T-cell (primary cell): ENCODE measurements at regions not wholly inside any gene's neighbourhood (a gene's known extent, or its start where the extent isn't known, plus 50 kb on each side); places are given as distances from the start of the nearest gene placed in this dataset.

ENCODE experiments used
- ATAC-seq, 4 experiments: fragments of 200-7000 bp in 3 of 4; fragments of 150-1000 bp in 1 of 4; cut with Tn5 transposase; replicated peaks in 1 of 4; 1 replicate in 3 of 4; 2 replicates in 1 of 4; pipeline ENCODE4 v1.10.0; 2021; ENCODE audit warnings: moderate library complexity in 3 of 4, mild to moderate bottlenecking in 2 of 4, moderate number of reproducible peaks in 1 of 4
- CTCF ChIA-PET, 2 donors: fragments of 300-600 bp; sonication (Branson Sonifier 250); formaldehyde crosslinking; loops; one replicate each; lab custom pipeline; 2022; ENCODE audit warnings: antibody characterized with exemption in 2 of 2; lab: Charles Lee
- POLR2A ChIA-PET, 2 donors: fragments of 300-600 bp; sonication (Branson Sonifier 250); formaldehyde crosslinking; loops; one replicate each; lab custom pipeline; 2022; ENCODE audit warnings: antibody characterized with exemption in 2 of 2; lab: Charles Lee
- DNase-seq, 35 experiments: peaks; one replicate each; pipeline versions ENCODE4 v3.0.0 to v3.0.0-alpha.2; 2013 to 2023
- H3K27ac ChIP-seq: one replicate; pipeline ENCODE4 v1.5.1; 2013; ENCODE audit warnings: low read length
- H3K27me3 ChIP-seq, 2 experiments: replicated peaks in 1 of 2; 1 replicate in 1 of 2; 2 replicates in 1 of 2; pipeline versions ENCODE4 v1.6.1 to v1.7.0; 2013; ENCODE audit warnings: low read length in 1 of 2, mixed read lengths in 1 of 2; ENCODE audit not compliant: control insufficient read depth in 2 of 2, insufficient read depth in 2 of 2; ENCODE audit errors: extremely low read depth in 1 of 2
- H3K36me3 ChIP-seq, 2 donors: 1 replicate in 1 of 2; 2 replicates in 1 of 2; pipeline versions ENCODE4 v1.6.1 to v1.7.0; 2013; ENCODE audit warnings: low read length in 1 of 2; ENCODE audit not compliant: control insufficient read depth in 2 of 2, insufficient read depth in 1 of 2; ENCODE audit errors: extremely low read depth in 1 of 2
- H3K4me1 ChIP-seq, 2 experiments: 1 replicate in 1 of 2; 2 replicates in 1 of 2; pipeline versions ENCODE4 v1.6.1 to v1.7.0; 2013; ENCODE audit warnings: low read length in 2 of 2, mixed read lengths in 1 of 2; ENCODE audit not compliant: insufficient read depth in 2 of 2, control insufficient read depth in 1 of 2; ENCODE audit errors: extremely low read depth in 1 of 2
- H3K4me3 ChIP-seq, 2 donors: 1 replicate in 1 of 2; 2 replicates in 1 of 2; pipeline versions ENCODE4 v1.5.1 to v1.7.0; 2013; ENCODE audit warnings: mild to moderate bottlenecking in 2 of 2, low read length in 1 of 2, moderate library complexity in 1 of 2; ENCODE audit not compliant: control insufficient read depth in 1 of 2; ENCODE audit errors: extremely low read depth in 1 of 2
- H3K9me3 ChIP-seq: 2 replicates; pipeline ENCODE4 v1.7.0; 2013
- H3K27ac Mint-ChIP-seq, 2 donors: one replicate each; pipeline ENCODE4 v1.8.0; 2020 to 2021; ENCODE audit warnings: mild to moderate bottlenecking in 2 of 2, mixed read lengths in 2 of 2
- H3K27me3 Mint-ChIP-seq, 2 donors: one replicate each; pipeline ENCODE4 v1.8.0; 2021 to 2022; ENCODE audit warnings: mixed read lengths in 2 of 2
- H3K36me3 Mint-ChIP-seq: one replicate; pipeline ENCODE4 v1.8.0; 2021; ENCODE audit warnings: mixed read lengths
- H3K4me1 Mint-ChIP-seq, 3 donors: one replicate each; pipeline ENCODE4 v1.8.0; 2020 to 2022; ENCODE audit warnings: mixed read lengths in 3 of 3, mild to moderate bottlenecking in 1 of 3
- H3K4me3 Mint-ChIP-seq, 3 donors: one replicate each; pipeline ENCODE4 v1.8.0; 2020 to 2022; ENCODE audit warnings: mild to moderate bottlenecking in 3 of 3, mixed read lengths in 3 of 3, moderate library complexity in 3 of 3
- H3K9me3 Mint-ChIP-seq, 3 donors: one replicate each; pipeline ENCODE4 v1.8.0; 2020 to 2022; ENCODE audit warnings: mixed read lengths in 3 of 3
- WGBS: methylation state at CpG from one replicate; pipeline ENCODE4 v1.1.5; 2013; ENCODE audit warnings: missing lambda C conversion rate; ENCODE audit not compliant: insufficient coverage; 5-methylcytosine and 5-hydroxymethylcytosine counted together

GRCh38 chr4:126697748-126698147 lies 935.0 kb upstream of the INTU start:
- H3K9me3 Mint-ChIP-seq, result peaks cover 0 to 8% (median 6%) of the 10 kb centered on the region in 3 donors
- no peaks in the 10 kb centered on the region for H3K27me3 Mint-ChIP-seq
- H3K27ac ChIP-seq, result no peak overlapping the region

DNA sequence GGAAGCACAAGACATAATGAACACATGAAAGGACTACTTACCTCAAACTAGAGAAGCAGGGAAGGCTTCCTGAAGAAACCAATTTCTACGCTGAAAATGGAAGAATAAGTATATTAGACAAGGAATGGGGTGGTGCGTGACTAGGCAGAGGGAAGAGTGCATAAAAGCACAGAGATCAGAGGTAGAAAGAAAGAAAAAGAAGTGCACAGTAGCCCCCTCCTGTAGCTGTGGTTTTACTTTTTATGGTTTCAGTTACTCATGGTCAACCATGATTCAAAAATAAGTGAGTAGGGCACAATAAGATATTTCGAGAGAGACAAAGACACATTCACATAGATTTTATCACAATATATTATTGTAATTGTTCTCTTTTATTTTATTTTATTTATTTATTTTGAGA lies 934.5 kb upstream of the INTU start:
- Mint-ChIP-seq H3K4me3 (no peak overlapping the region), H3K36me3 (no peaks in the 10 kb centered on the region), H3K27ac (no peak overlapping the region), H3K27me3 (no peaks in the 10 kb centered on the region), H3K4me1 (no peaks in the 10 kb centered on the region), H3K9me3 (peaks cover 0 to 10% (median 8%) of the 10 kb centered on the region in 3 donors)
- no peak for DNase-seq
- no peak overlapping the region for H3K4me3 ChIP-seq
- no peaks in the 10 kb centered on the region for H3K9me3 ChIP-seq
- CTCF ChIA-PET, result no interaction called here
- ATAC-seq, result no peak
- 83% methylated on average over 1 of the region's 3 CpGs for WGBS
- no peaks in the 10 kb centered on the region for H3K4me1 ChIP-seq
- no peaks in the 10 kb centered on the region for H3K36me3 ChIP-seq
- H3K27me3 ChIP-seq, result no peaks in the 10 kb centered on the region
- H3K27ac ChIP-seq, result no peak overlapping the region
- POLR2A ChIA-PET, result no interaction called here

More at GRCh38 chr4:126697748-126698147, 935.0 kb upstream of the INTU start:
- POLR2A ChIA-PET, result no interaction called here
- H3K4me1 Mint-ChIP-seq, result no peaks in the 10 kb centered on the region
- no peak overlapping the region for H3K27ac Mint-ChIP-seq
- DNase-seq, result no peak
- no peaks in the 10 kb centered on the region for H3K36me3 Mint-ChIP-seq
- no peak overlapping the region for H3K4me3 Mint-ChIP-seq
- no CpG with 5 or more reads among the region's 1 CpG for WGBS
- CTCF ChIA-PET, result no interaction called here
- H3K9me3 ChIP-seq, result no peaks in the 10 kb centered on the region
- no peaks in the 10 kb centered on the region for H3K4me1 ChIP-seq
- no peak for ATAC-seq
- no peaks in the 10 kb centered on the region for H3K27me3 ChIP-seq
- no peaks in the 10 kb centered on the region for H3K36me3 ChIP-seq
- no peak overlapping the region for H3K4me3 ChIP-seq

- H3K9me3 Mint-ChIP-seq, result peaks cover 0 to 14% (median 14%) of the 10 kb centered on the region in 3 donors
- no peaks in the 10 kb centered on the region for H3K36me3 Mint-ChIP-seq
- Histone ChIP-seq H3K27ac (no peak overlapping the region), H3K4me1 (no peaks in the 10 kb centered on the region), H3K4me3 (no peak overlapping the region), H3K9me3 (no peaks in the 10 kb centered on the region), H3K27me3 (no peaks in the 10 kb centered on the region), H3K36me3 (no peaks in the 10 kb centered on the region)
- DNase-seq, result no peak
- no peaks in the 10 kb centered on the region for H3K27me3 Mint-ChIP-seq
- no peak for ATAC-seq
- CTCF ChIA-PET, result no interaction called here
- H3K27ac Mint-ChIP-seq, result no peak overlapping the region
- WGBS, result 94% methylated on average over 2 of the region's 2 CpGs
- H3K4me1 Mint-ChIP-seq, result no peaks in the 10 kb centered on the region
- POLR2A ChIA-PET, result no interaction called here
- no peak overlapping the region for H3K4me3 Mint-ChIP-seq
These were observed 931.0 kb upstream of the INTU start for GRCh38 chr4:126701756-126702155.

DNA sequence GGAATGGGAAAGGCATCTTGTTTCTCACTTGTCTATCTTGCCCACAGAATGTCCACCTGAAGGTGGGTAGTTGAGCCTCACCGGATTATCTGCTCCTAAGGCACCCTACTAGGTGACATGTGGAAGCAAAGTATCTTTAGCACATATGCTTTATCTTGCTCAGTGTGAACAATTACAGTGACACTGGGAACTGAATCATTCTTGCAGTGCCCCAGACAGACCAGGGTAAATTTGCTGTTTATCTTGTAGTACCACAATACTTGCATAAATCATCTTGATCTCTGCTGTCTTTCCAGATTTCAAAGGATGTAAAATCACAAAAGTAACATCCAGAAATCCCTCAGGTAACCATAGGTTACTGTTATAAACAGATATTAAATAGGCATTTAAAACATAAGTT lies 930.0 kb upstream of the INTU start:
- Histone ChIP-seq H3K9me3 (no peaks in the 10 kb centered on the region), H3K27me3 (no peaks in the 10 kb centered on the region), H3K36me3 (no peaks in the 10 kb centered on the region), H3K27ac (no peak overlapping the region), H3K4me1 (no peaks in the 10 kb centered on the region), H3K4me3 (no peak overlapping the region)
- ATAC-seq (no peak), DNase-seq (no peak)
- Mint-ChIP-seq H3K27me3 (no peaks in the 10 kb centered on the region), H3K36me3 (no peaks in the 10 kb centered on the region), H3K4me1 (no peaks in the 10 kb centered on the region), H3K4me3 (no peak overlapping the region), H3K27ac (no peak overlapping the region), H3K9me3 (peaks cover 0 to 14% (median 14%) of the 10 kb centered on the region in 3 donors)
- POLR2A ChIA-PET, result no interaction called here
- 80% methylated on average over 1 of the region's 1 CpG for WGBS
- CTCF ChIA-PET, result no interaction called here

DNA sequence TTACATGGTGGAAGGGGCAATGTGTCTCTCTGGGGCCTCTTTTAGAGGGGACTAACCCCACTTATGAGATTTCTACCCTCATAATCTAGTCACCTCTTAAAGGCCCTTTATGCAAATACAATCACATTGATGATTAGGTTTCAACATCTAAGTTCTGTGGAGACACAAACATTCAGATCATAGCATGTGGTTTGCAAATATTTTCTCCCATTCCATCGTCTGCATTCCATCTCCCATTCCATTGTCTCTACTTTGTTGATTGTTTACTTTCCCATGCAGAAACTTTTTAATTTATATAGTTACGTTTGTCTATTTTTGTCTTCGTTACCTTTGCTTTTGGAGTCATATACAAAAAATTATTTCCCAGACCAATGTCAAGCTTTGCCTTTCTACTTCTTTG lies 927.5 kb upstream of the INTU start:
- ChIA-PET CTCF (no interaction called here), POLR2A (interaction anchor here in 1 of 2 donors (0.6 kb wide), 1 partner anchor 1024 kb away, joined by 3 read pairs; no protein-coding TSS in a partner anchor)
- H3K27ac ChIP-seq, result no peak overlapping the region
- no peak overlapping the region for H3K4me3 ChIP-seq
- no peaks in the 10 kb centered on the region for H3K9me3 ChIP-seq
- H3K4me1 ChIP-seq, result no peaks in the 10 kb centered on the region
- Mint-ChIP-seq H3K36me3 (no peaks in the 10 kb centered on the region), H3K27me3 (no peaks in the 10 kb centered on the region), H3K9me3 (peaks cover 11 to 15% (median 12%) of the 10 kb centered on the region in 3 donors), H3K4me3 (no peak overlapping the region), H3K27ac (no peak overlapping the region), H3K4me1 (no peaks in the 10 kb centered on the region)
- no CpG with 5 or more reads among the region's 3 CpGs for WGBS
- ATAC-seq (no peak), DNase-seq (no peak)
- no peaks in the 10 kb centered on the region for H3K36me3 ChIP-seq
- H3K27me3 ChIP-seq, result no peaks in the 10 kb centered on the region

- Mint-ChIP-seq H3K9me3 (peaks cover 8 to 21% (median 17%) of the 10 kb centered on the region in 3 donors), H3K36me3 (no peaks in the 10 kb centered on the region), H3K27me3 (no peaks in the 10 kb centered on the region), H3K27ac (no peak overlapping the region), H3K4me3 (no peak overlapping the region), H3K4me1 (no peaks in the 10 kb centered on the region)
- H3K36me3 ChIP-seq, result no peaks in the 10 kb centered on the region
- H3K9me3 ChIP-seq, result no peaks in the 10 kb centered on the region
- no CpG with 5 or more reads among the region's 2 CpGs for WGBS
- no peaks in the 10 kb centered on the region for H3K4me1 ChIP-seq
- ChIA-PET POLR2A (no interaction called here), CTCF (no interaction called here)
- no peak for ATAC-seq
- no peak overlapping the region for H3K4me3 ChIP-seq
- no peak overlapping the region for H3K27ac ChIP-seq
- no peak for DNase-seq
- no peaks in the 10 kb centered on the region for H3K27me3 ChIP-seq
These were observed 924.0 kb upstream of the INTU start for GRCh38 chr4:126708716-126709115.

GRCh38 chr4:126710935-126711334 lies 921.8 kb upstream of the INTU start:
- no peaks in the 10 kb centered on the region for H3K36me3 Mint-ChIP-seq
- Histone ChIP-seq H3K4me3 (no peak overlapping the region), H3K36me3 (no peaks in the 10 kb centered on the region), H3K4me1 (no peaks in the 10 kb centered on the region), H3K9me3 (no peaks in the 10 kb centered on the region), H3K27ac (no peak overlapping the region), H3K27me3 (no peaks in the 10 kb centered on the region)
- ATAC-seq (no peak), DNase-seq (no peak)
- no peak overlapping the region for H3K4me3 Mint-ChIP-seq
- peaks cover 7 to 26% (median 11%) of the 10 kb centered on the region in 3 donors for H3K9me3 Mint-ChIP-seq
- POLR2A ChIA-PET, result no interaction called here
- no peaks in the 10 kb centered on the region for H3K4me1 Mint-ChIP-seq
- CTCF ChIA-PET, result no interaction called here
- H3K27ac Mint-ChIP-seq, result no peak overlapping the region
- H3K27me3 Mint-ChIP-seq, result no peaks in the 10 kb centered on the region
